ENCODE measurements at regions not wholly inside any gene's neighbourhood (a gene's known extent, or its start where the extent isn't known, plus 50 kb on each side); places are given as distances from the start of the nearest gene placed in this dataset.
"Not testable (repeated sequence)": the region's sequence is repeated elsewhere in the genome, so short reads cannot be mapped to it uniquely, and the experiment has no call there.

DNA sequence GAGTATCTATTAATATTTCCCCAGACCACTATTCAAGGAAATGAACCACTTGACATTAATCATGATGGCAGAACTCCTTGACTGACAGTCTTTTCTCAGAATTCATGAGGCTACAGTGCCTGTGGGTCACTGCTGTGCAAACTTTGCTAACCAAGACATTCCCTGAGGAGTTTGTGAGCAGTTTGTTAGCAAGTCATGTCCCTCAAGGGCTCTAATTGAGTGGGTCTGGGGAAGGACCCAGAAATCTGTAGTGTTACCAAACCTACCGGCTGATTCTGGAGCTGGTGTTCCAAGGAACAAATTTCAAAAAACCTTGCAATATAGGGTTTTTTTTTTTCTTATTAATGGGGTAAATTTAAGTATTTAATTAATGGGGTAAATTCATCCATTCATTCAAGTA lies 103.2 kb upstream of the VANGL1 start:
- DNase-seq (ENCODE audit: low read depth), result no peak
- in situ Hi-C loops (cut with HindIII; ENCODE audit: low pct_unique_long_range_greater_than_20kb, low sequenced_read_pairs), result no loop called here

DNA sequence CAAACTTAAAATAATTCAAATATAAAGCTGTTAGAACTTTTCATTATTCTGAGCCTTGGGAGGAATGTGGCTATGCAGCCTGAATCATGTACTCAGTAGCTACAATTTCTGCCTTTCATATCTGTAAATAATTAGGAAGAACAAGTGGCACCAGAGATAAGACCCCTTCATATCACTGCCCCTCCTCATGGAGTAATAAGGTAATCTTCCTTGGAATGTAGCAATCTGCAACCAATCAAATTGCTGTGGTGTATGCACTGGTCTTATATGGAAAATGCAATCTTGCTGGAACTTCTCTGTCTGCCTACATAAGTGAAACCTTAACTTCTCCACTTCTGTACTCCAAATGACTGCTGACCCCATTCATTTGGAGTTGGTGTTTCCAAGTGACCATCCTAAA lies 104.4 kb upstream of the VANGL1 start:
- DNase-seq (ENCODE audit: low read depth), result no peak
- in situ Hi-C loops (cut with HindIII; ENCODE audit: low pct_unique_long_range_greater_than_20kb, low sequenced_read_pairs), result no loop called here

DNA sequence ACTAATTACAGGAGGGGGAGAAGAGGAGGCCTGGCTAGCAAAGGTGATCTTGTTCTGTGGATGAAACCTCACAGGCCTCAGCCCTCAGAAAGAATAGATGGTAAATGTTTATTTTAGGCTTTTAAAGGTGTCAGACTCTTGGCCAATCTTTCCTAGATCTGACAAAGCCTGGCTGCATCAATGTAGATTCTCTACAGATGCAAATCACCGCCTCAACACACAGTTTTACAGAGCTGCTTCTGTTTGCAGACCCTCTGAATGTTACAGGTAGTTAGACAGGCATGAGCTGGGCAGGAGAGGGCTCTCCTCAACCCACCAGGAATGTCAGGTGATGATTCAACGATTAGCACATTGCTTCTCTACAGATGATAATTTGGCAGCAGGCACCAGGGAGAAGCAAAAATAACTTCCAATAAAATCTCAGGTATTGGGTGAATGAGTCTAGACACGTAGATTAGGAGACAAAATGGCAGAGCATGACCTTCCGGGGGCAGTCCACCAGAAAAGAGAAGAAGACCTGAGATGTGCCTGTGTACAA lies 105.4 kb upstream of the VANGL1 start:
- no peak for DNase-seq (ENCODE audit: low read depth)
- in situ Hi-C loops (cut with HindIII; ENCODE audit: low pct_unique_long_range_greater_than_20kb, low sequenced_read_pairs), result no loop called here

DNA sequence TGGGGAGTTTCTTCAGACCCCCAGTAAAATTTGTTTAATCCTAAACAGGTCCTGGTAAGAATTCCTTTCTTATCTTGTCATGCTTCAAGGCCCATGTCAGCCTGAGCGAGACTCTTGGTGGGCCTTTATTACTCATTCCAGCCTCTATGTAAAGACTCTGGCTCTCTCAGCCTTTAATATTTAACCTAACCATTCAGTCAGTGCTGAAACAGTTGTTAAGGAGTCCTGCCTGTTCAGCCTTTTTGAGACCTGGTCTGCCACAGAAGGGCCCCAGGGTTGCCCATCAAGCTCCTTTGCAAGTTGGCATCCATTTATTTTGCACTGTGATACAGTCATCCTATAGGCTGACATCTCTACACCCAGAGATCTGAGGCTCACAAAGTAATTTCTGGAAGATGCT lies 107.7 kb upstream of the VANGL1 start:
- DNase-seq (ENCODE audit: low read depth), result peak; percentile 57
- in situ Hi-C loops (cut with HindIII; ENCODE audit: low pct_unique_long_range_greater_than_20kb, low sequenced_read_pairs), result no loop called here

DNA sequence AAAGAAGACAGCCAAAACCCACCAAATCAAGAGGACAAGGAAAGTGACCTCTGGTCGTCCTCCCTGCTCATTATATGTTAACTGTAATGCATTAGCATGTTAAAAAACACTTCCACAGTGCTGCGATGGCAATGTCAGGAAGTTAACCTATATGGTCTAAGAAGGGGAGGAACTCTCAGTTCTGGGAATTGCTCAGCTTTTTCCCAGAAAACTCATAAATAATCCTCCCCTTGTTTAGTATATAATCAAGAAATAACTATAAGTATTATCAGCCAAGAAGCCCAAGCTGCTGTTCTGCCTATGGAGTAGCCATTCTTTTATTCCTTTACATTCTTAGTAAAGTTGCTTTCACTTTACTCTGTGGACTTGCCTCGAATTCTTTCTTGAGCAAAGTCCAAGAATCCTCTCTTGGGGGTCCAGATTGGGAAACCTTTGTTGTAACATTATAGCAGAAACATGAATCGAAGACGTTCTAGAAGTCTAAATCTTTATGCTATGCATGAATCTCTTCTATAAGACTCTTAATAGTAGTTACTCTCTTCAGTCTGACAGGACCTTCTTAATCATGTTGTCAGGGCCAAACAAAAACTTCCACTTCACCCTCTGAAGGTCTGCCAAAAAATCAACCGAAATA lies 110.0 kb upstream of the VANGL1 start:
- DNase-seq (ENCODE audit: low read depth), result no peak
- in situ Hi-C loops (cut with HindIII; ENCODE audit: low pct_unique_long_range_greater_than_20kb, low sequenced_read_pairs), result no loop called here

DNA sequence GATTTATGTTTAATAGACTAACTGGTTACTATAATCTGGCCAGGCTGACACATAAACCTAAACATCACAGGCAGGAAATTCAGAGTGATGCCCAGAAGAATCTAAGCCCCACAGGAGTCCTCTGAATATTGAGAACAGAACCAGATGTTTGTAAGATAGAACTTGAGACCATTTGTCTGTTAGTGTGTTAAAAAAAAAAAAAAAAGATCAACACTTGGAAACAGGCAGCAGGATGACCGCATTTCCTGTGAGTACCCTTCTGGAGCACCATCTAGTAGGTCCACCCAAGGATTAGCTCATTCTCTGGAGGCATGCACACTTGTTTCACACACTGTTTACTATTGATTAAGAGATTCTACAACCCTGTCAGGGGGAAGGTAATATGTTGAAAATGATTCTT lies 111.4 kb upstream of the VANGL1 start:
- in situ Hi-C loops (cut with HindIII; ENCODE audit: low pct_unique_long_range_greater_than_20kb, low sequenced_read_pairs), result no loop called here
- DNase-seq (ENCODE audit: low read depth), result no peak

DNA sequence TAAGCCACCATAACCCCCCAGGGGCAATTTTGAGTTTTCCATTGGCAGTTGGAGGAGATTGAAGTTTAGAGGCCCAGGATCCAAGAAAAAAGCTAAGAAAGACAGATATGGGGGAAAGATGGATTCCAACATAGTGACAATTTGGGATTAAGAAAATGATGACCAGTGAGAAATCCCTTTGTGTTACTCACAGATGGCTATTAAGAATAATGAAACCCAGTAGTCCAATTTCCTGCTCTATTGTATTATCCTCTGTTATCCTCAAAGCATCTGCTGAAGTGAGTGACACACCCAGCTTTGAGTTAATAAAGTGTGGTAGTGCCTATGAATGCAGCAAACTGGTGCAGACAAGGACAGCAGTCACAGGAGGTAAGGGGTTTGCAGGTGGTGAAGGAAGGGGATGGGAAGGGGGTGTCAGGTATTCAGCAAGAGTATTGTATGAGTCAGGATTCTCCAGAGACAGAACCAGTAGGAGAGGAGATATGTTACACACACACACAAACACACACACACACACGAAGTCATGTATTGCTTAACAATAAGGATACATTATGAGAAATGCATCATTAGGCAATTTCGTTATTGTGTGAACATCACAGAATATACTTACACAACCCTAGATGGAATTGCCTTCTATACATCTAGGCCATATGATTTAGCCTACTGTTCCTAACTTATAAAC lies 112.4 kb upstream of the VANGL1 start:
- in situ Hi-C loops (cut with HindIII; ENCODE audit: low pct_unique_long_range_greater_than_20kb, low sequenced_read_pairs), result no loop called here

DNA sequence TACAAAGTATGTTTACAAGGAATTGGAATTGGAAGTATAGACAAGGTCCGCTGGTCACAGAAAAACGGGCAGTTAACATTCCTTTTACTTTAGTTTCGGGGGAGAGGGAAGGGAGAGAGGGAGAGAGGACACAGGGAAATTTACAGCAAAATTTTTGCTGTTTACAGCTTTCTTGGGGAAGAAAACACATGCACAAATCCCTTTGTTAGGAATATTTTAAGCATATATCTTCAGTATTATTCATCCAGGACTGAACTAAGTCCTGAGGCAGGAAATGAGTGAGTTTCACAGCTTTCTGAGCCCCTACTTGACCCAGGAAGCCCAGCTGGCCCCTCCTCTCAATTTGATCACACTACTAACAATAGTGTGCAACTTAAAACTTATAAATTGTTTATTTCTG lies 113.4 kb upstream of the VANGL1 start:
- DNase-seq (ENCODE audit: low read depth); in situ Hi-C loops (cut with HindIII; ENCODE audit: low pct_unique_long_range_greater_than_20kb, low sequenced_read_pairs): not testable (repeated sequence)

More for the DNA sequence above, 112.4 kb upstream of the VANGL1 start:
- no peak for DNase-seq (ENCODE audit: low read depth)

DNA sequence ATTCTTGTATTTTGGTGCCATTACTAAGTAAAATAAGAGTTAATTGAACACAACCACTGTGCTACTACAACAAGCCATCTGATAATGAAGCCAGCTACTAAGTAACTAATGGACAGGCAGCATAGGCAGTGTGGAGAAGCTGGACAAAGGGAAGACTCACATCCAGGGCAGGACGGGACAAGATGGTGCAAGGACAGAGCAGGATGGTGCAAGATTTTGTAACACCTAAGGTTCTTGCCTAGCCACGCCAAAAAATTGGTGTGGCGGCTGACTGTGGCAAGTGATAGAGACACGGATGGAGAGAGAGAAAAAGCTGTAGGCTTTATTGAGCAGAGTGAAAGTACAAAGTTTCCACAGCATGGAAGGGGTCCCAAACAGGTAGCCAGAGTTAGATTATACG lies 114.0 kb upstream of the VANGL1 start:
- in situ Hi-C loops (cut with HindIII; ENCODE audit: low pct_unique_long_range_greater_than_20kb, low sequenced_read_pairs), result no loop called here
- DNase-seq (ENCODE audit: low read depth), result no peak

DNA sequence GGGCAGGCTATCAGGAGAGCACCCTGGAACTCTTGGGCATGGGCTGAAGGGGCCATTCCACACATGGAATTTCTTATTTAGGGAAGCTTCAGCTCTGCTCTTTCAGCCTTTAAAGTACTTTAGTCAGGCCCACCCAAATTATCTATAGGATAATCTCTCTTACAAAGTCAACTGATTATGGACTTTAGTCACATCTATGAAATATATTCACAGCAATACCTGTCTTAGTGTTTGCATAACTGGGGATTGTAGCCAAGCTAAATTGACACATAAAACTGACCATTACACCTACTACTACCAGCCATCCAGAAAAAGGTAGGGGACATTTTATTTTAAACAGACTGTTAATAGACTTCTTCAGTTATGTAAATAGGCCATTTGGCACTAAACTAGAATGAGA lies 114.9 kb upstream of the VANGL1 start:
- no peak for DNase-seq (ENCODE audit: low read depth)
- in situ Hi-C loops (cut with HindIII; ENCODE audit: low pct_unique_long_range_greater_than_20kb, low sequenced_read_pairs), result no loop called here

DNA sequence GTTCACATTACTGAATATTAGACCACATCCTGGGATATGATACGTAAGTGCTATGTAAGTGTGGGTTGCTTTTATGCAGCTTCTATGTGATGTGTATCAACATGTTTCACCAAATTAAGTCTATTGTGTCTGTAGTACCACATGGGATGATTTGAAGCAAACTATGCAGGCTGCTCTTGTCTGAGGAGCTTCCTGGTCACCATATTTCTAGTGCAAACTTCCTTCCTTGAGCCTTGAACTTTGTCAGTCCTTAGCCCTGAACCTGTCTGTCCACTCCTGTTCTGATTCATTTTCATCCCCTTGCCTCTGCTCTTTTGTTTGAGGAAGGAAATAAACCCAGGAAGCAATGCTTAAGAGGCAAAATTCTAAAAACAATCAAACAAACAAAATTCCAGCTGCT lies 117.5 kb upstream of the VANGL1 start:
- in situ Hi-C loops (cut with HindIII; ENCODE audit: low pct_unique_long_range_greater_than_20kb, low sequenced_read_pairs), result no loop called here
- DNase-seq (ENCODE audit: low read depth), result no peak

DNA sequence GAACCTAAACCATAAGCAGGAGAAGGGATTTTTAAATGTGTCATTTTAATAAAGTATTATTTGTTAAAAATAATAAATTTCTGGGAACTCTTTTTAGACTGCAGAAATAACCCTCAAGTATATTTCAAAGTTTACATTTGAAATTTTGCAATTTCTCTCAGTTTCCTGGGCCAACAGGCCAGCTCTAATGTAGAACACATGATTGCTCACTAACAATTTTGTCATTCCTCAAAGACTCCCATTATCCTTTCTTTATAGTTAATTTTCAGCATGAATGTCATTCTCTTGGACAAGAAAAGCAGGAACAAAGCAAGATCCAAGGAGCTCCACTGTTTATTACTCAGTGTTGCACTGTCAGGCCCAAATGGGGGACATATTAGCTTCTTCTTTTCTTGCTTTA lies 119.4 kb upstream of the VANGL1 start:
- no peak for DNase-seq (ENCODE audit: low read depth)
- in situ Hi-C loops (cut with HindIII; ENCODE audit: low pct_unique_long_range_greater_than_20kb, low sequenced_read_pairs), result no loop called here

DNA sequence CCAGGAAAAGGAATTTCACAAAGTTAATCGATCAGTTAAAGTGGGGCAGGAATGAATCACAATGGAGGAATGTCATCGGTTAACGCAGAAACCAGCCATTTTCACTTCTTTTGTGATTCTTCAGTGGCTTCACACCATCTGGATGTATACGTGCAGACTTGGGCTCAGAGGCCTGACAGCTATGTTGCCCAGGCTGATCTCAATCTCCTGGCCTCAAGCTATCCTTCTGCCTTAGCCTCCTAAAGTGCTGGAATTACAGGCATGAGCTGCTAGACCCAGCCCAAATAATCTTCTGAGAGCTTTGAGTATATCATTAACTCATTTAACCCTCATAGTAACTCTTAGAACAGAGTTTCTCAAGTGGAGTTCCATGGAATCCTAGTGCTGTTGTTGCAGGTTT lies 126.5 kb upstream of the VANGL1 start:
- no peak for DNase-seq (ENCODE audit: low read depth)
- in situ Hi-C loops (cut with HindIII; ENCODE audit: low pct_unique_long_range_greater_than_20kb, low sequenced_read_pairs), result no loop called here

DNA sequence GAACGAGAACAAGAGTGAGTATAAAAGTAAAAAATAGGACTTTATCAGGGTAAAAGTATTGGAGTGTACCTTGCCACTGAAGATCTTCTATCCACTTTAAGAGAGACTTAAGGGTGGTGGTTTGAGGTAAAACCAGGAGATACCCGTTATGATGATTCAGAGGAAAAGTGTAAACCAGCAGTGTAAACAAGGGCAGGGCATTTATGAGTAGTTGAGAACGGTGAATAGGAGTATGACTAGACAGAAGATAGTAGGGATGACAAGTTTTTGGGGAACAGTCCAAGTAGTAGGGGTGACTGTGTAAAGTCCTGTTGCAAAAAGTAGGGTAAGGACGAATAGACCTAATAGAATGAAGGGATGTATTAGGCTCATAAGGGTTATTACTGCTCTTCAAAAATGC lies 131.5 kb upstream of the VANGL1 start:
- in situ Hi-C loops (cut with HindIII; ENCODE audit: low pct_unique_long_range_greater_than_20kb, low sequenced_read_pairs); DNase-seq (ENCODE audit: low read depth): not testable (repeated sequence)

DNA sequence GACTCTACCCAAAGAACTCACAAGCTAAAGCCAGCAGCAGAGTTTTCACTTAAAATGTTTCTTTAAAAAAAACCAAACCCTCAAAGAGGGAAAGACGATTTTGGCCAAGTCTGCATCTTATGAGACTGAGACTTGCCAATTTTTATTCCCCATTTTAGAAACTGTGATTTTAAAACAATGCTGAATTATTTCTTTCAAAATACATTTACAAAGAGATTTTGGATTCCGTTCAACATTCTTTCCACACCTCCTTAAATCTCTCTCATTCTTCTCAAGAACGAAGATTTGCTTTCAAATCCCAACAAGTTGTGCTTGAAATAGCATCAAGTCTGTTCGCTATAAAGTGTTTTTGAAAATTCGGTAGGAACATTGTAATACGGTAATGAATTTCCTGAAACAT lies 133.9 kb upstream of the VANGL1 start:
- DNase-seq (ENCODE audit: low read depth), result no peak
- in situ Hi-C loops (cut with HindIII; ENCODE audit: low pct_unique_long_range_greater_than_20kb, low sequenced_read_pairs), result no loop called here

DNA sequence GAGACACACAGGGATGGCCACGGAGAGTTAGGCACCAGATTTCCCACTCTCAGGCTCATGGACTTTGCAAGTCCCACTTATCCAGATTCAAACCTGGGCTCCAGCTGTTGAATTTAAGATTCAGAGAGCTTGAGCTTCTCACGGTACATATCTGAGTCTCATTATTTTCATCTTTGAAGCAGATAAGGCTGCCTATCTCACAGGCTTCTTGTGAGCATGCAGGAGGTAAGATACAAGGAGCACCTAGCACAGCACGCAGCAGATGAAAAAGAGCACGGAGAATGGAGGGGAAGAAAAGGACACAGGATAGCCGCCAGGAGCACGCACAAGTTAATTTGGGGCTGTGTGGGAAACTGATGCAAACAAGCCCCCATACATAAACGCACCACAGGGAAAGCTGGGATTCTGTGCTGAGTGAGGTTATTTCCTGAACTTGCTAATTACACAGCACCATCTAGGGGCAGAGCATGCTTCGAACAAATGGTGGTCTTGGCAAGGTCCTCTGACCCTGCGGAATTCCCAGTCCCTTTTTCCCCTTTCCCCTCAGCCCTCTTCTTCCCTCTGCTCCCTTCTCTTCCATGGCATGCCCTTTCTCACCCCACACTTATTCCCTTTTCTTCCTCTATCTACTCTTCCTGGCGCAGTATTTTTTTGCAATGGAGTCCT lies 134.7 kb upstream of the VANGL1 start:
- in situ Hi-C loops (cut with HindIII; ENCODE audit: low pct_unique_long_range_greater_than_20kb, low sequenced_read_pairs), result no loop called here
- peak; percentile 30 for DNase-seq (ENCODE audit: low read depth)

DNA sequence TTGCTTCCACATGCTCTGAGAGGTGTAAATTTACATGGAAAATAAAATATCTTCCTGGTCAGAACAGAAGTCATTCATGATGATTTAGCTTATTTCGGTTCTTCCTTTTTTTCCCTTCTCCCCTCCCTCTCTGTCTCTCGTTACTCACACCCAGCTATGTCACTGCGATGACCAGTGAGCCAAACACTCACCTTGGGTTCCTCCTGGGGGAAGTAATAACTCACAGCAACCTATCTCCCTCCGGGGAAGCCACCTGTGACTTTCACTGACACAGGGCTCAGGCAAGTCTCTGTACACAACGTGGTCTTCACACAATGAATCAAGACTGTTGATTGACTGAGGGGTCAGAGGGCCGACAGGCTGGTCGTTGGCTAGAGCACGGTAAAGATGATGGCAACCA lies 135.3 kb upstream of the VANGL1 start:
- in situ Hi-C loops (cut with HindIII; ENCODE audit: low pct_unique_long_range_greater_than_20kb, low sequenced_read_pairs), result no loop called here
- no peak for DNase-seq (ENCODE audit: low read depth)

DNA sequence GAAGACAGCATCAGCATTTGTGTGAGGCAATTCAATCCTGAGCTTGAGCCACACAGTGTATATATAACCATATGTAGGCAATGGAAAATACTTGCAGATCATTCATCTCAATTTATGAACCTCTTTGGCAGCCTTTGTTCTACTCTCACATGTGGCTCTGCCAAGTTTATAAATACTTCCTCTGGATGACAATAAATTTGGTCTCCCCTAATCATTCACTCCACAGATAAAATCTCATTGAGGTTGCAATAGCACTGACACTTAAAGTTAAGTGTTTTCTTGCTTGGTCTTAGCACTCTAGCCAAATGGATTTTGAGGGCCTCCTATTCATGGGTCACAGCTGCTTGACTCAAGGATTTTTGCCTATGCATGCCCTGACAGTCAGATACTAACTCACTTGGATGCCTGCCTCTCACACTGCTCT lies 136.6 kb upstream of the VANGL1 start:
- no peak for DNase-seq (ENCODE audit: low read depth)
- in situ Hi-C loops (cut with HindIII; ENCODE audit: low pct_unique_long_range_greater_than_20kb, low sequenced_read_pairs), result no loop called here

DNA sequence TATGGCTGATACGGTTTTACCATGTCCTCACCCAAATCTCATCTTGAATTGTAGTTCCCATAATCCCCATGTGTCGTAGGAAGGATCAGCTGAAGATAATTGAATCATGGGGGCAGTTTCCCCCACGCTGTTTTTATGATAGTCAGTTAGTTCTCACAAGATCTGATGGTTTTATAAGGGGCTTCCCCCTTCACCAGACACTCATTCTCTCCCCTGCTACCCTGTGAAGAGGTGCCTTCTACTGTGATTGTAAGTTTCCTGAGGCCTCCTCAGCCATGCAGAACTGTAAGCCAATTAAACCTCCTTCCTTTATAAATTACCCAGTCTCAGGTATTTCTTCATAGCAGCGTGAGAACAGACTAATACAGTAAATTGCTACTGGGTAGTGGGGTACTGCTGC lies 139.6 kb upstream of the VANGL1 start:
- DNase-seq (ENCODE audit: low read depth); in situ Hi-C loops (cut with HindIII; ENCODE audit: low pct_unique_long_range_greater_than_20kb, low sequenced_read_pairs): not testable (repeated sequence)

All from Caki2 (cell line).